ENCODE measurements at regions not wholly inside any gene's neighbourhood (a gene's known extent, or its start where the extent isn't known, plus 50 kb on each side); places are given as distances from the start of the nearest gene placed in this dataset.

DNA sequence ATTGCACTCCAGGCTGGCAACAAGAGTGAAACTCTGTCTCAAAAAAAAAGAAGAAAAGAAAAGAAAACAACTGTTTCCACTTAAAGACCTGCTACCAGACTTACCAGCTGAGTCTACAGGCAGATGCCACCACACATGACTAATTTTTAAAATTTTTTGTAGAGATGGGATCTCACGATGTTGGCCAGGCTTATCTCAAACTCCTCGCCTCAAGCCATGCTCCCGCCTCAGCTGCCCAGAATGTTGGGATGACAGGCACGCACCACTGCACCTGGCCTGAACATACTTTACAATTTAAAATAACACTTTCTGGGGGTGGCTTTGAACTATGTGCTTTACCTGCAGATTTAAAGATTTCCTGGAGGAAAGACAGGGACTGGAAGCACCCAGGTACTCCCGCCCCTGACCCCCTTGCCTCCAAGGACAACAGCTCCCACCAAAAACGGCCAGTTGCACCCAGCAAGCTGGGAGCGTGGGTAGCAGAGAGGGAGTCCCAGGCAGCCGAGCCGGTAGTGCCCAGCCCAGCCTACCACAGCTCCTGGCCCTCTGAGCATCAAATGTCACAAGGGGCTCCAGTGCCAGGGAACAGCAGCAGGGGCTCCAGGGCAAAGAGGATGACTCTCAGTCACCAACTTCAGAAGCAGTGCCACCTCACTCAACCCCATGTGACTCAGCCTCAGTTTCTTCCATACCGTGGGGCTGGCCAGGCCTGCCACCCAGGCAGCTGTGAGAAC lies 262.9 kb downstream of the PARN start:
- no peaks in the 10 kb centered on the region for H3K27me3 ChIP-seq (ENCODE audit: insufficient read depth, low read length)
- H2AFZ ChIP-seq (ENCODE audit: low read depth, low read length, poor library complexity, severe bottlenecking) = no peak overlapping the region
- H3K4me2 ChIP-seq (ENCODE audit: low read length) = no peak overlapping the region
- BruUV-seq (replicated peaks) = no TSS peak
- no peaks in the 10 kb centered on the region for H4K20me1 ChIP-seq (ENCODE audit: insufficient read depth)
- no peaks in the 10 kb centered on the region for H3K9me2 ChIP-seq (ENCODE audit: insufficient read depth)
- no peak overlapping the region for H3K4me3 ChIP-seq (replicated peaks in 1 of 2; ENCODE audit: low read depth in 1 of 2, low read length in 2 of 2)
- no peaks in the 10 kb centered on the region for H3K79me2 ChIP-seq (ENCODE audit: insufficient read depth, low read length)
- ATAC-seq (no peak), DNase-seq (ENCODE audit: low read depth, low spot score) (no peak)
- ChIA-PET CTCF (no interaction called here), RAD21 (ENCODE audit: low non-redundant PET in 1 of 2, low total read pairs in 2 of 2, uncharacterized antibody in 2 of 2, unreplicated experiment in 2 of 2) (no interaction called here), POLR2A (no interaction called here)
- intact Hi-C loops (cut with micrococcal nuclease) = no loop called here
- no peaks in the 10 kb centered on the region for H3K9me3 ChIP-seq (ENCODE audit: control insufficient read depth in 1 of 2, insufficient read depth in 1 of 2, low read depth in 1 of 2, low read length in 2 of 2)
- peaks cover 20 to 29% of the 10 kb centered on the region in 2 experiments for H3K4me1 ChIP-seq (ENCODE audit: control insufficient read depth in 1 of 2, insufficient read depth in 2 of 2, low read length in 2 of 2)
- TF ChIP-seq CEBPB (IDR thresholded peaks at IDR 0.05; ENCODE audit: low read depth) (no peak), EZH2 (IDR thresholded peaks at IDR 0.05) (no peak), SIN3A (IDR thresholded peaks at IDR 0.05; ENCODE audit: low read depth) (no peak)
- no peak overlapping the region for H3K9ac ChIP-seq (ENCODE audit: low read length)
- no peak overlapping the region for H3K27ac ChIP-seq (ENCODE audit: low read depth, low read length)
- H3K36me3 ChIP-seq (ENCODE audit: control insufficient read depth in 1 of 2, insufficient read depth in 2 of 2, low read length in 2 of 2) = no peaks in the 10 kb centered on the region

DNA sequence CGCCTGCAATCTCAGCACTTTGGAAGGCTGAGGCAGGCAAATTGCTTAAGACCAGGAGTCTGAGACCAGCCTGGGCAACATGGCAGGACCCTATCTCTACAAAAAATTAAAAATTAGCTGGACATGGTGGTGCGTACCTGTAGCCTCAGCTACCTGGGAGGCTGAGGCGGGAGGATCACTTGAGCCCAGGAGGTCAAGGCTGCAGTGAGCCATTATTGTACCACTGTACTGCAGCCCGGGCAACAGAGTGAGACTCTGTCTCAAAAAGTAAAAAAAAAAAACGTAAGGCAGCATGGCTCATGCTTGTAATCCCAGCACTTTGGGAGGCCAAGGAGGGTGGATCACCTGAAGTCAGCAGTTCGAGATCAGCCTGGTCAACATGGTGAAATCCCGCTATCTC lies 263.6 kb downstream of the PARN start:
- no peak overlapping the region for H3K9ac ChIP-seq (ENCODE audit: low read length)
- no peak overlapping the region for H3K27ac ChIP-seq (ENCODE audit: low read depth, low read length)
- BruUV-seq (replicated peaks) = no TSS peak
- intact Hi-C loops (cut with micrococcal nuclease) = no loop called here
- H3K9me3 ChIP-seq (ENCODE audit: control insufficient read depth in 1 of 2, insufficient read depth in 1 of 2, low read depth in 1 of 2, low read length in 2 of 2) = no peaks in the 10 kb centered on the region
- no peak overlapping the region for H3K4me3 ChIP-seq (replicated peaks in 1 of 2; ENCODE audit: low read depth in 1 of 2, low read length in 2 of 2)
- POLR2A ChIA-PET = no interaction called here
- no peaks in the 10 kb centered on the region for H3K79me2 ChIP-seq (ENCODE audit: insufficient read depth, low read length)
- TF ChIP-seq EGR1 (IDR thresholded peaks at IDR 0.05; ENCODE audit: low read depth) = no peak
- TF ChIP-seq SP1 (IDR thresholded peaks at IDR 0.05; ENCODE audit: low read depth) = no peak
- TF ChIP-seq CBX3 (IDR thresholded peaks at IDR 0.05; ENCODE audit: low read depth) = no peak
- TF ChIP-seq RAD21 (IDR thresholded peaks at IDR 0.05; ENCODE audit: low read depth) = no peak
- TF ChIP-seq SRF (IDR thresholded peaks at IDR 0.05; ENCODE audit: low read depth) = no peak
- TF ChIP-seq CEBPB (IDR thresholded peaks at IDR 0.05; ENCODE audit: low read depth) = no peak
- no peak for TF ChIP-seq ZBTB33 (IDR thresholded peaks at IDR 0.05; ENCODE audit: extremely low read depth, insufficient replicate concordance, low read length)
- H3K4me2 ChIP-seq (ENCODE audit: low read length) = no peak overlapping the region
- H4K20me1 ChIP-seq (ENCODE audit: insufficient read depth) = no peaks in the 10 kb centered on the region
- H3K36me3 ChIP-seq (ENCODE audit: control insufficient read depth in 1 of 2, insufficient read depth in 2 of 2, low read length in 2 of 2) = no peaks in the 10 kb centered on the region
- no peaks in the 10 kb centered on the region for H3K9me2 ChIP-seq (ENCODE audit: insufficient read depth)
- CTCF ChIA-PET = no interaction called here
- DNase-seq (ENCODE audit: low read depth, low spot score) (no peak), ATAC-seq (no peak)
- RAD21 ChIA-PET (ENCODE audit: low non-redundant PET in 1 of 2, low total read pairs in 2 of 2, uncharacterized antibody in 2 of 2, unreplicated experiment in 2 of 2) = no interaction called here
- no peaks in the 10 kb centered on the region for H3K27me3 ChIP-seq (ENCODE audit: insufficient read depth, low read length)
- H2AFZ ChIP-seq (ENCODE audit: low read depth, low read length, poor library complexity, severe bottlenecking) = no peak overlapping the region
- peaks cover 20 to 26% of the 10 kb centered on the region in 2 experiments for H3K4me1 ChIP-seq (ENCODE audit: control insufficient read depth in 1 of 2, insufficient read depth in 2 of 2, low read length in 2 of 2)
